ENCODE measurements at regions not wholly inside any gene's neighbourhood (a gene's known extent, or its start where the extent isn't known, plus 50 kb on each side); places are given as distances from the start of the nearest gene placed in this dataset.

- no peak for DNase-seq (ENCODE audit: low read depth)
Measured at GRCh38 chr12:31781894-31782540, 53.2 kb upstream of the AMN1 start.

GRCh38 chr12:31780096-31780495 is 51.3 kb upstream of the AMN1 start:
- no peak for DNase-seq (ENCODE audit: low read depth)

GRCh38 chr12:31778687-31779086 is 49.9 kb upstream of the AMN1 start:
- DNase-seq (ENCODE audit: low read depth): no peak

Data from stimulated activated CD8-positive, alpha-beta memory T cell treated with anti-CD3 and anti-CD28 coated beads, Interleukin-4, amount 100 ng/mL, for 24 hours (primary cell).